ENCODE measurements at regions not wholly inside any gene's neighbourhood (a gene's known extent, or its start where the extent isn't known, plus 50 kb on each side); places are given as distances from the start of the nearest gene placed in this dataset.

DNA sequence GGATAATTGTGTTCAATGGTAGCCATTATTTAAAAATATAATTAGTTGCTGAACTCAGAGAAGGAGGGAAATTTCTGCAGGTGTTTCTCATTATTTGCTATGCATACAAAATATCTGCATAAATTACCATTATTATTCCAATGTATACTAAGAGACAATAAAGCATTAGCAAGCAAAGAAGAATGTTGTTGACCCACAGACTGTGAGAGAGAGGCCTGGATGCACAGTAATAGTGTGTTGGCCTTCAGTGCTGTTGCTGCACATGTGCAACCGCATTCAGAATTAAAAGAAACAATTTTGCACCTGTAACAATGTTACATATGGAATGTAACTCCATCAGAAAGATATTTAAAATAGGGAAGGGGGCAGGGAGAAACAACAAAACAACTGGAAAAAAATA lies 155.6 kb upstream of the KCNH8 start:
- DNase-seq (ENCODE audit: low read depth, low spot score) = no peak
- POLR2A ChIA-PET = no interaction called here
- TF ChIP-seq, protein P1, sequence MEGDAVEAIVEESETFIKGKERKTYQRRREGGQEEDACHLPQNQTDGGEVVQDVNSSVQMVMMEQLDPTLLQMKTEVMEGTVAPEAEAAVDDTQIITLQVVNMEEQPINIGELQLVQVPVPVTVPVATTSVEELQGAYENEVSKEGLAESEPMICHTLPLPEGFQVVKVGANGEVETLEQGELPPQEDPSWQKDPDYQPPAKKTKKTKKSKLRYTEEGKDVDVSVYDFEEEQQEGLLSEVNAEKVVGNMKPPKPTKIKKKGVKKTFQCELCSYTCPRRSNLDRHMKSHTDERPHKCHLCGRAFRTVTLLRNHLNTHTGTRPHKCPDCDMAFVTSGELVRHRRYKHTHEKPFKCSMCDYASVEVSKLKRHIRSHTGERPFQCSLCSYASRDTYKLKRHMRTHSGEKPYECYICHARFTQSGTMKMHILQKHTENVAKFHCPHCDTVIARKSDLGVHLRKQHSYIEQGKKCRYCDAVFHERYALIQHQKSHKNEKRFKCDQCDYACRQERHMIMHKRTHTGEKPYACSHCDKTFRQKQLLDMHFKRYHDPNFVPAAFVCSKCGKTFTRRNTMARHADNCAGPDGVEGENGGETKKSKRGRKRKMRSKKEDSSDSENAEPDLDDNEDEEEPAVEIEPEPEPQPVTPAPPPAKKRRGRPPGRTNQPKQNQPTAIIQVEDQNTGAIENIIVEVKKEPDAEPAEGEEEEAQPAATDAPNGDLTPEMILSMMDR (IDR thresholded peaks at IDR 0.05; ENCODE audit: low read depth, low read length) = no peak
- no peak overlapping the region for H3K27ac ChIP-seq (ENCODE audit: low read depth, low read length)
- no peak overlapping the region for H3K4me3 ChIP-seq (ENCODE audit: low read depth, low read length)
- no peaks in the 10 kb centered on the region for H3K27me3 ChIP-seq (ENCODE audit: control insufficient read depth, insufficient read depth, low read length)
- CTCF ChIA-PET = no interaction called here
- H3K9me3 ChIP-seq (ENCODE audit: control insufficient read depth, insufficient read depth, low read length) = peaks cover 15% of the 10 kb centered on the region

DNA sequence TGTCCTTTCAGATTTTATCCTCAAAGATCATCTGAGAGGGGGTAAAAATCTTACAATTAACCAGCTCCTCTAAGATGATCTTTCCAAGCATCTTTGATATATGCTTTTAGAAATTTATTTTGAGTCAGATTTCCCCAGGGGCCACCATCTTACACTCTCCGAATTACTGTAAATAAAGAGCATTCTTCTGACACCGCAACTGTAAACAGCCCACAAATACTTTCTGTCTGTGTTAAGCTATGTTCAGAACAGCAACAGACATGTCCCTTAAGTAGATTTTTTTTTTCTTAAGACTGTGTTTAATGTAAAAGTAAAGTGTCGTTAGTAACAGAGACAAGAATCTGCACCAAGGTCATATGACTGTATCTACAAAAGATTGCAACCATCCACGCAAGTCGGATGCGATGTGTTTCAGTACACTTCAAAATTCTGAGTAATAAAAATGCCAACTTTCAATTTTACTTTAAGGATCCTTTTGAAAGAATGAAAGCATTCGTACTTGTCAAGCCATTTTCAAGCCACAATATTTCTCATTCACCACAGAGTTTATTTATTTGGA lies 159.0 kb upstream of the KCNH8 start:
- CTCF ChIA-PET = no interaction called here
- TF ChIP-seq, protein P1 (IDR thresholded peaks at IDR 0.05; ENCODE audit: low read depth, low read length) = no peak
- Histone ChIP-seq H3K9me3 (ENCODE audit: control insufficient read depth, insufficient read depth, low read length) (peaks cover 5% of the 10 kb centered on the region), H3K4me3 (ENCODE audit: low read depth, low read length) (no peak overlapping the region), H3K27ac (ENCODE audit: low read depth, low read length) (no peak overlapping the region), H3K27me3 (ENCODE audit: control insufficient read depth, insufficient read depth, low read length) (no peaks in the 10 kb centered on the region)
- POLR2A ChIA-PET = no interaction called here
- DNase-seq (ENCODE audit: low read depth, low spot score) = no peak

DNA sequence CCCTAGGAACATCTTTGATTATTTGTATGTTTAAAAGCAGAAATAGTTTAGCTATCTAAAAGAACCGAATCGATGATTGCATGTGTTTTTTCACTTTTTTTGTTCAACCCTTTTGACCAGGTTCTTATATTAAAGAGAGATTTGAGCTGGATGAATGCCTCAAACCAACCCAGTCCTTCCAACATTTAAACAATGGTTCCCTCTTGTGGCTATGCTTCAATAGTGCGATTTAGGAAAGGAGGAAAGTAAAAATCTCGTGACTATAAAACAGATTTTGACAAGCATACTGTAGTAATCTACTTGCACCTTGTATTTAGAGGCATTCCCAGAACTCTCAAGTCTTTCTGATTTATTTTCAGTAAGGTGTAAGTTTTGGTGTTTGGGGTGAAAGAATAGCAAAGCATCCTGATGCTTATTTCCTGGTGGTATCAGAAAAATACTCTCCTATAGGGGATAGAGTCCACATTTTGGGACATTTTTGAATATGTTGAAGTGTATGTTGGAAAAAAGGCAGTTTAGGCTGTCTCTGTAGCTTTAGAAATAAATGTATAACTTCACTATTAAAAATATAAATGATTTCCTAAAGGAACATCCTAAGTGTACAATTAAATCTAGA lies 159.6 kb upstream of the KCNH8 start:
- TF ChIP-seq, protein P1 (IDR thresholded peaks at IDR 0.05; ENCODE audit: low read depth, low read length) = no peak
- CTCF ChIA-PET = no interaction called here
- no peak for DNase-seq (ENCODE audit: low read depth, low spot score)
- POLR2A ChIA-PET = no interaction called here
- Histone ChIP-seq H3K4me3 (ENCODE audit: low read depth, low read length) (no peak overlapping the region), H3K27me3 (ENCODE audit: control insufficient read depth, insufficient read depth, low read length) (no peaks in the 10 kb centered on the region), H3K27ac (ENCODE audit: low read depth, low read length) (no peak overlapping the region), H3K9me3 (ENCODE audit: control insufficient read depth, insufficient read depth, low read length) (peaks cover 4% of the 10 kb centered on the region)

DNA sequence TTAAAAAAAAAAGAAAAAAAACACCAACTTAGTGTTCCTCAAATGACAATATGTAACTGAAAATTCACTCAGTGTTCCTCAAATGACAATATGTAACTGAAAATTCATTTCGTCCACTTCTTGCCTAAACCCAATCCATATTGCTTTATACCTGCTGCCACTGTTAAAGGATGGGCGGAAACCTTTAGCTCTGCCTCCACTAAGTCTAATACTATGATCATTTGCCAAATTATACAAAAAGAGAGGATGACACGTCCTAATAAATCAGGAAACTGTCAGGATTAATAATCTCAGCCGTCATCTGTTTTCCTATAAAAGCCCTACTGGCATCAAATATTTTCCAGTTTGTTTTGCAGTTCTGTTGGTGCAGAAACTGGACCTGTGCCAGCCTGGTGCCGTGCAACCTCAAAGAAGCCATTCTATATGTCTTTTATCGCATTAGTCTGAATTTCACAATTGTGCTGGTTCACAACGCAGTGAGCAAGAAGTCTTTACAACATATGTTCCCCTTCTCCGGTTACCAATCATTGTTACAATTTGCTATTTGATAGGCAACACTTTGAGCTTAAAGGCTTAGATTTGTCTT lies 160.4 kb upstream of the KCNH8 start:
- DNase-seq (ENCODE audit: low read depth, low spot score) = no peak
- TF ChIP-seq, protein P1 (IDR thresholded peaks at IDR 0.05; ENCODE audit: low read depth, low read length) = no peak
- ChIA-PET CTCF (no interaction called here), POLR2A (no interaction called here)
- Histone ChIP-seq H3K27ac (ENCODE audit: low read depth, low read length) (no peak overlapping the region), H3K9me3 (ENCODE audit: control insufficient read depth, insufficient read depth, low read length) (peaks cover 7% of the 10 kb centered on the region), H3K27me3 (ENCODE audit: control insufficient read depth, insufficient read depth, low read length) (no peaks in the 10 kb centered on the region), H3K4me3 (ENCODE audit: low read depth, low read length) (no peak overlapping the region)

DNA sequence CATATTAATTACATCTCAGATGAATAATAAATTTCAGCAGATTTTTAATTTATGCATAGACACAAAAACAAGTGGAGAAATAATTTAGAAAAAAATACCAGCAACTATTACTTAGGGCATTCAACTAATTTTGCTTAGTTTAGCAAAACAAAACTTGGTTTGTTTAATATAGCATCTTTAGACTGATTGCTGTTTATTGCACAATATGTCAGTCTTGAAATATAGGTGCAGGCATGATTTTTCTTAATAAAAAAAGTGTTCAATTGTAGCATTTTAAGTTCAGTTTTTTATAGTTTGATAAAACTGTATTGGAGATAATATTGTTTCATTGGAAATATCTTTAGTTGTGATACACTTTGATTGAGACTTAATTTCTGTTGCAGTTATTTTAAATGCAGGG lies 161.2 kb upstream of the KCNH8 start:
- no peak overlapping the region for H3K4me3 ChIP-seq (ENCODE audit: low read depth, low read length)
- H3K27ac ChIP-seq (ENCODE audit: low read depth, low read length) = no peak overlapping the region
- ChIA-PET POLR2A (no interaction called here), CTCF (no interaction called here)
- H3K9me3 ChIP-seq (ENCODE audit: control insufficient read depth, insufficient read depth, low read length) = peaks cover 15% of the 10 kb centered on the region
- no peak for DNase-seq (ENCODE audit: low read depth, low spot score)
- H3K27me3 ChIP-seq (ENCODE audit: control insufficient read depth, insufficient read depth, low read length) = no peaks in the 10 kb centered on the region
- TF ChIP-seq, protein P1 (IDR thresholded peaks at IDR 0.05; ENCODE audit: low read depth, low read length) = no peak

Data from AG04450 (cell line).